Breast epithelium (tissue), 4 donors: ENCODE measurements at regions not wholly inside any gene's neighbourhood (a gene's known extent, or its start where the extent isn't known, plus 50 kb on each side); places are given as distances from the start of the nearest gene placed in this dataset.

Experiments
- DNase-seq, 2 donors: peaks; one replicate each; pipeline ENCODE4 v3.0.0-alpha.2; 2019; ENCODE audit warnings: low spot score in 2 of 2
- H3K27ac ChIP-seq, 2 donors: fragments of 200-600 bp; sonication (generic) in 1 of 2; one replicate each; pipeline ENCODE4 v1.5.1; 2016 to 2019; ENCODE audit warnings: mild to moderate bottlenecking in 1 of 2
- H3K27me3 ChIP-seq, 2 donors: fragments of 200-600 bp; sonication (generic) in 1 of 2; one replicate each; pipeline versions ENCODE4 v1.5.1 to v1.6.0; 2017 to 2019; ENCODE audit warnings: control low read depth in 1 of 2, mild to moderate bottlenecking in 1 of 2
- H3K36me3 ChIP-seq: fragments of 200-600 bp; one replicate; pipeline ENCODE4 v1.5.1; 2019
- H3K4me1 ChIP-seq, 2 donors: fragments of 200-600 bp; sonication (generic); one replicate each; pipeline ENCODE4 v1.5.1; 2016 to 2019; ENCODE audit warnings: control low read depth in 1 of 2
- H3K4me3 ChIP-seq, 3 donors: fragments of 200-600 bp; sonication (generic); 1 replicate in 2 of 3; 2 replicates in 1 of 3; pipeline ENCODE4 v1.5.1; 2016 to 2019; ENCODE audit warnings: mild to moderate bottlenecking in 3 of 3, moderate library complexity in 2 of 3
- H3K9me3 ChIP-seq, 2 donors: fragments of 200-600 bp; sonication (generic) in 1 of 2; one replicate each; pipeline ENCODE4 v1.5.1; 2016 to 2019; ENCODE audit warnings: control low read depth in 1 of 2
- CTCF ChIP-seq, 3 donors: fragments of 450-650 bp; IDR thresholded peaks; one replicate each; pipeline ENCODE4 v1.5.1; 2016 to 2017; ENCODE audit warnings: antibody characterized with exemption in 3 of 3, mild to moderate bottlenecking in 3 of 3, moderate library complexity in 3 of 3
- POLR2A ChIP-seq: fragments of 450-650 bp; IDR thresholded peaks from one replicate; pipeline ENCODE4 v1.6.1; 2016; ENCODE audit warnings: antibody characterized with exemption, mild to moderate bottlenecking, moderate library complexity
- POLR2AphosphoS5 ChIP-seq, 3 donors: sonication (generic); formaldehyde crosslinking; IDR thresholded peaks; one replicate each; pipeline ENCODE4 v1.6.1; 2017; ENCODE audit warnings: antibody characterized with exemption in 3 of 3
- intact Hi-C: fragments of 100-400 bp; cut with DNase I; formaldehyde crosslinking; loops from one replicate; pipeline ENCODE4 v1.15.1; 2023; ENCODE audit warnings: low total_unique reads

- H3K9me3 ChIP-seq = peaks cover 0 to 3% of the 10 kb centered on the region in 2 donors
- no peak for DNase-seq
- H3K27me3 ChIP-seq = no peaks in the 10 kb centered on the region
- TF ChIP-seq POLR2AphosphoS5 (IDR thresholded peaks at IDR 0.05) (no peak), POLR2A (no peak), CTCF (IDR thresholded peaks at IDR 0.05) (no peak)
- H3K36me3 ChIP-seq = no peaks in the 10 kb centered on the region
- intact Hi-C loops = no loop called here
- no peak overlapping the region for H3K4me3 ChIP-seq
- H3K27ac ChIP-seq = no peak overlapping the region
- H3K4me1 ChIP-seq = no peaks in the 10 kb centered on the region
Measured at GRCh38 chr10:78658645-78659597, 409.8 kb upstream of the ZMIZ1 start.

- Histone ChIP-seq H3K27me3 (no peaks in the 10 kb centered on the region), H3K27ac (no peak overlapping the region), H3K4me3 (no peak overlapping the region), H3K4me1 (no peaks in the 10 kb centered on the region), H3K36me3 (no peaks in the 10 kb centered on the region), H3K9me3 (peaks cover 1 to 9% of the 10 kb centered on the region in 2 donors)
- DNase-seq = no peak
- no peak for TF ChIP-seq POLR2AphosphoS5 (IDR thresholded peaks at IDR 0.05)
- intact Hi-C loops = no loop called here
Measured at GRCh38 chr10:78659598-78659967, 409.2 kb upstream of the ZMIZ1 start.

- Histone ChIP-seq H3K9me3 (peaks cover 7 to 15% of the 10 kb centered on the region in 2 donors), H3K4me1 (no peaks in the 10 kb centered on the region), H3K36me3 (no peaks in the 10 kb centered on the region), H3K27ac (no peak overlapping the region), H3K27me3 (no peaks in the 10 kb centered on the region), H3K4me3 (no peak overlapping the region)
- intact Hi-C loops = no loop called here
- no peak for DNase-seq
- TF ChIP-seq POLR2AphosphoS5 (IDR thresholded peaks at IDR 0.05) (no peak), CTCF (IDR thresholded peaks at IDR 0.05) (no peak), POLR2A (no peak)
Measured at GRCh38 chr10:78660446-78661106, 408.2 kb upstream of the ZMIZ1 start.

GRCh38 chr10:78663721-78664120, 405.0 kb upstream of the ZMIZ1 start:
- no peak for TF ChIP-seq POLR2A
- no peak for TF ChIP-seq CTCF (IDR thresholded peaks at IDR 0.05)
- TF ChIP-seq POLR2AphosphoS5 (IDR thresholded peaks at IDR 0.05) = no peak
- H3K4me3 ChIP-seq = no peak overlapping the region
- no peaks in the 10 kb centered on the region for H3K4me1 ChIP-seq
- H3K27ac ChIP-seq = no peak overlapping the region
- intact Hi-C loops = no loop called here
- H3K9me3 ChIP-seq = peaks cover 7 to 15% of the 10 kb centered on the region in 2 donors
- no peaks in the 10 kb centered on the region for H3K27me3 ChIP-seq
- H3K36me3 ChIP-seq = no peaks in the 10 kb centered on the region
- DNase-seq = no peak

GRCh38 chr10:78664929-78665553, 403.7 kb upstream of the ZMIZ1 start:
- Histone ChIP-seq H3K36me3 (no peaks in the 10 kb centered on the region), H3K27ac (no peak overlapping the region), H3K4me1 (no peaks in the 10 kb centered on the region), H3K4me3 (no peak overlapping the region), H3K9me3 (peaks cover 7 to 15% of the 10 kb centered on the region in 2 donors), H3K27me3 (no peaks in the 10 kb centered on the region)
- intact Hi-C loops = no loop called here
- no peak for DNase-seq
- no peak for TF ChIP-seq POLR2AphosphoS5 (IDR thresholded peaks at IDR 0.05)
- peak in 2 of 3 donors; percentile 10 to 15 for TF ChIP-seq CTCF (IDR thresholded peaks at IDR 0.05)
- no peak for TF ChIP-seq POLR2A
